Activated CD8-positive, alpha-beta T cell treated with anti-CD3 and anti-CD28 coated beads, Interleukin-2, amount 10 ng/mL, durations not matched to agents 7 days and 5 days (primary cell): ENCODE measurements at regions not wholly inside any gene's neighbourhood (a gene's known extent, or its start where the extent isn't known, plus 50 kb on each side); places are given as distances from the start of the nearest gene placed in this dataset.

Source experiments
- ATAC-seq: fragments of 150-1000 bp; cut with Tn5 transposase; one replicate; pipeline ENCODE4 v1.10.0; 2021; ENCODE audit warnings: moderate library complexity
- CTCF ChIA-PET: fragments of 350-600 bp; sonication (Branson Sonifier 250); formaldehyde crosslinking; loops from one replicate; lab custom pipeline; 2021; ENCODE audit warnings: antibody characterized with exemption; lab: Charles Lee
- POLR2A ChIA-PET: fragments of 350-600 bp; sonication (Branson Sonifier 250); formaldehyde crosslinking; loops from one replicate; lab custom pipeline; 2021; ENCODE audit warnings: antibody characterized with exemption; lab: Charles Lee
- DNase-seq: peaks from one replicate; pipeline ENCODE4 v3.0.0-alpha.2; 2020
- H3K27ac Mint-ChIP-seq: one replicate; pipeline ENCODE4 v1.8.0; 2021; ENCODE audit warnings: mild to moderate bottlenecking, mixed read lengths
- H3K27me3 Mint-ChIP-seq: one replicate; pipeline ENCODE4 v1.8.0; 2021; ENCODE audit warnings: low read depth, mixed read lengths
- H3K36me3 Mint-ChIP-seq: one replicate; pipeline ENCODE4 v1.8.0; 2021; ENCODE audit warnings: low read depth, mixed read lengths
- H3K4me1 Mint-ChIP-seq: one replicate; pipeline ENCODE4 v1.8.0; 2021; ENCODE audit warnings: low read depth, mixed read lengths
- H3K4me3 Mint-ChIP-seq: one replicate; pipeline ENCODE4 v1.8.0; 2021; ENCODE audit warnings: mild to moderate bottlenecking, mixed read lengths
- H3K9me3 Mint-ChIP-seq: one replicate; pipeline ENCODE4 v1.8.0; 2022; ENCODE audit warnings: mixed read lengths; ENCODE audit not compliant: insufficient read depth

DNA sequence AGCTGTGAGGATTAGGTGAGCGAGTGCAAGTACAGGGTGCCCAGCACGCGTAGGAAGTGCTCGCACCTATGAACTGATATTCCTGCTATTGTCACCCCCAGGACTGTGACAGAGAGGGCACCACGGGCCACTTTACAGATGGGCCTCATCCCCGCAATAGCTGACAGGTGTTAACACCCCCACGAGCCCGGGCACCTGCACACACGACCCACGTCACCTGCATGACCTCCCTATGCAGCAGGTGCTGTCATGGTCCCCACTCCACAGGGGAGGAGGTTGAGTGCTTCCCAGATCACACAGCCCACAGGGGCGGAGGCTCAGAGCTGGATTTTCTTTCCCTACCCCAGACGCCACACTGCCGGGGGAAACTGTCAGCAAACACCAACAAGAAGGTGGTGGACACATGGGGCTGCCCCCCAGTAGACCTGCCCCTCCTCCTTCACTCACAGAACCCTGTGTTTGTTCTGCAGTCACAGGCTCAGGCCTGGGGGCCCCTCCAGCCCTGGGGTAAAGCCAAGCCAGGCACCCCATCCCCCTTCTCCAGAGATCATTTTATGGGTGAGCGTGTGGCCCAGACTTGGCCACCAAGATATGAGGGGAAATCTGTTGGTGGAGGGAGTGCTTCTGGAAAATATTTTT is 465.5 kb downstream of the MATN1 start:
- no peaks in the 10 kb centered on the region for H3K4me1 Mint-ChIP-seq
- POLR2A ChIA-PET = no interaction called here

GRCh38 chr1:30257322-30257721 is 466.1 kb downstream of the MATN1 start:
- Mint-ChIP-seq H3K27me3 (peaks cover 13% of the 10 kb centered on the region), H3K4me1 (no peaks in the 10 kb centered on the region), H3K27ac (no peak overlapping the region), H3K36me3 (no peaks in the 10 kb centered on the region), H3K9me3 (no peaks in the 10 kb centered on the region), H3K4me3 (no peak overlapping the region)
- CTCF ChIA-PET = no interaction called here
- ATAC-seq (no peak), DNase-seq (no peak)
- POLR2A ChIA-PET = no interaction called here

More for the DNA sequence above, 465.5 kb downstream of the MATN1 start:
- no peaks in the 10 kb centered on the region for H3K9me3 Mint-ChIP-seq
- no peaks in the 10 kb centered on the region for H3K36me3 Mint-ChIP-seq
- H3K27ac Mint-ChIP-seq = no peak overlapping the region
- peaks cover 13% of the 10 kb centered on the region for H3K27me3 Mint-ChIP-seq
- DNase-seq = no peak
- H3K4me3 Mint-ChIP-seq = no peak overlapping the region
- ATAC-seq = no peak
- CTCF ChIA-PET = no interaction called here

DNA sequence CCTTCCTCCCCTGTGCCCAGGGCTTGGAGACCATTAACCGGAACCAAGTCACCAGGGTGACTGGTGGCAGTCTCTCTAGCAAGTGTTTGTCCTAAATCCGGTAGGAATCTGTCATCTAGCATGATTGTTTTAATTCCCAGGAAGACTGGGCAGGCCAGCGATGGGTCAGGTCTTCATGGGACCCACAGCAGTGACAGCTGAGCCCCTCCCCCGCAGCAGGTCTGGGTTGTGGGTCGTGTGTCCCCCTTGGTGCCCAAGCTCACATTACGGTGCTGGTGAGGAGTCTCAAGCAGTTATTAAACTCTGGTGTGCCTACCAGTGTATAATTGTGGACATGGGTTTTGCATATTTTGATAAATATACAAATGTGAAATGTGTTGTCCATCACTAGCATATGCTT is 466.5 kb downstream of the MATN1 start:
- ChIA-PET CTCF (no interaction called here), POLR2A (no interaction called here)
- Mint-ChIP-seq H3K9me3 (no peaks in the 10 kb centered on the region), H3K27me3 (peaks cover 13% of the 10 kb centered on the region), H3K36me3 (no peaks in the 10 kb centered on the region), H3K4me1 (no peaks in the 10 kb centered on the region), H3K27ac (no peak overlapping the region), H3K4me3 (no peak overlapping the region)
- ATAC-seq (no peak), DNase-seq (no peak)

- POLR2A ChIA-PET = no interaction called here
- H3K4me3 Mint-ChIP-seq = no peak overlapping the region
- CTCF ChIA-PET = no interaction called here
- H3K27me3 Mint-ChIP-seq = peaks cover 13% of the 10 kb centered on the region
- ATAC-seq (no peak), DNase-seq (no peak)
- no peaks in the 10 kb centered on the region for H3K4me1 Mint-ChIP-seq
- no peaks in the 10 kb centered on the region for H3K9me3 Mint-ChIP-seq
- no peaks in the 10 kb centered on the region for H3K36me3 Mint-ChIP-seq
- no peak overlapping the region for H3K27ac Mint-ChIP-seq
These were observed 468.2 kb downstream of the MATN1 start for GRCh38 chr1:30255111-30255724.

GRCh38 chr1:30253807-30254440 is 469.5 kb downstream of the MATN1 start:
- ATAC-seq = no peak
- H3K4me1 Mint-ChIP-seq = no peaks in the 10 kb centered on the region
- no peak overlapping the region for H3K4me3 Mint-ChIP-seq
- ChIA-PET POLR2A (no interaction called here), CTCF (no interaction called here)
- no peaks in the 10 kb centered on the region for H3K36me3 Mint-ChIP-seq
- DNase-seq = no peak
- no peak overlapping the region for H3K27ac Mint-ChIP-seq
- H3K27me3 Mint-ChIP-seq = peaks cover 5% of the 10 kb centered on the region
- H3K9me3 Mint-ChIP-seq = no peaks in the 10 kb centered on the region

DNA sequence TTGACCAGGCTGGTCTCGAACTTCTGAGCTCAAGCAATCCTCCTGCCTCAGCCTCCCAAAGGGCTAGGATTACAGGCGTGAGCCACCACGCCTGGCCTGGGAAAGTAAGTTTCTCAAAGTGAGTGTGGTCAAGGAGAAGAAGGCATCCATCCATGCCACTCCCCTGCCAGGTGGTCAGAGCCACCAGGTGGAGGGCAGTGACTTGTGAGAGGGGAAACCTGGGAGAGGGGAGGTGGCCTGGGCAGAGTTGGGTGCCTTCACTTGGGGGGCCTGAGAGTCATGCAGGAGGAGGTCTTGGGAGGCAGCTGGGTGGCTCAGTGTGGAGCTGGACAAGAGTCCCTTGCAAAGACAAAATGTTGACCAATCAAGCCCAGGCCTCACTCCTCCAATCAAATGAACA is 470.0 kb downstream of the MATN1 start:
- DNase-seq = no peak
- H3K4me1 Mint-ChIP-seq = no peaks in the 10 kb centered on the region
- CTCF ChIA-PET = no interaction called here
- no peaks in the 10 kb centered on the region for H3K9me3 Mint-ChIP-seq
- H3K27me3 Mint-ChIP-seq = no peaks in the 10 kb centered on the region
- POLR2A ChIA-PET = no interaction called here
- no peaks in the 10 kb centered on the region for H3K36me3 Mint-ChIP-seq
- ATAC-seq = no peak
- H3K27ac Mint-ChIP-seq = no peak overlapping the region
- no peak overlapping the region for H3K4me3 Mint-ChIP-seq

GRCh38 chr1:30250984-30251850 is 472.2 kb downstream of the MATN1 start:
- no peak overlapping the region for H3K4me3 Mint-ChIP-seq
- ATAC-seq (no peak), DNase-seq (no peak)
- CTCF ChIA-PET = no interaction called here
- POLR2A ChIA-PET = no interaction called here
- H3K27ac Mint-ChIP-seq = no peak overlapping the region
- no peaks in the 10 kb centered on the region for H3K9me3 Mint-ChIP-seq
- H3K4me1 Mint-ChIP-seq = no peaks in the 10 kb centered on the region
- no peaks in the 10 kb centered on the region for H3K27me3 Mint-ChIP-seq
- H3K36me3 Mint-ChIP-seq = no peaks in the 10 kb centered on the region

GRCh38 chr1:30250338-30250983 is 472.9 kb downstream of the MATN1 start:
- ATAC-seq (no peak), DNase-seq (no peak)
- ChIA-PET CTCF (no interaction called here), POLR2A (no interaction called here)
- no peaks in the 10 kb centered on the region for H3K27me3 Mint-ChIP-seq
- H3K4me1 Mint-ChIP-seq = no peaks in the 10 kb centered on the region
- H3K36me3 Mint-ChIP-seq = no peaks in the 10 kb centered on the region
- H3K9me3 Mint-ChIP-seq = no peaks in the 10 kb centered on the region
- H3K4me3 Mint-ChIP-seq = no peak overlapping the region
- no peak overlapping the region for H3K27ac Mint-ChIP-seq

DNA sequence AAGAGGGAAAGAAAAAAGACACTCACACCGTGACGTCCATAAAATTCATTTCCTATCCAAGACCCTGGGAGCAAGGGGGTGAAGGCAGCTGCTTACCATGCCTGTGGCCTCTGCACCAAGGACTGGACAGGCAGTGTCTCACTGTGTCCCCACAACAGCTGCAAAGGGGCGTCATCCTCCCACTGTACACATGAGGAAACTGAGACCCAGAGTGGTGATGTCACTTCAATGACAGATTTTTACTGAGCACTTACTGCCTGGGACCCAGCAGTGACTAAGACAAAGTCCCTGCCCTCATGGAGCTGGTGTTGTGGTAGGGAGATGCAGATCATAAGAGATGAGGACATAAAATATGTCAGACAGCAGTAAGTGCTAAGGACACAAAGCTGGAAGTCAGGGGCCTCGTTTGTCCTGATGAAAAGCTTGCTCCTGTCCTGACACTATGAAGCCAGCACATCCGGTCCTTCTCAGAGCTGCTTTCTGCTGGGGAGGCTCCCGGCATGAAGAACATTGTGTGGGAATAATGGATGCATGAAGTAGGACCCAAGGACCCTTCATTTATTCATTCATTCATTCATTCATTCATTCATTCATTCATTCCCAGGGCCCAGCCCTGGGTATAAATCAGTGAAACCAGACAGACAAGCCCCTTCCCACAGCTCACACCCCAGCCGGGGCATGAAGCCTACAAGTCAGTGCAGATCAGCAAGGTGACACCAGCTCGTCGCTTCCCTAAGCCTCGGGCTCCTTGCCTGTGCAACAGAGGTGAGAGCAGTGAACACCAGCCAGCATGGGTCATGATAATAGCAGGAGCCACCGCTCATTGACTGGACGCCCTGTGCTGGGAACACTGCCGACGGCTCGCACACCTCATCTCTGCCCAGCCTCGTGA is 473.7 kb downstream of the MATN1 start:
- no peak overlapping the region for H3K27ac Mint-ChIP-seq
- ChIA-PET POLR2A (no interaction called here), CTCF (no interaction called here)
- H3K36me3 Mint-ChIP-seq = no peaks in the 10 kb centered on the region
- ATAC-seq = no peak
- no peaks in the 10 kb centered on the region for H3K27me3 Mint-ChIP-seq
- no peak overlapping the region for H3K4me3 Mint-ChIP-seq
- no peaks in the 10 kb centered on the region for H3K9me3 Mint-ChIP-seq
- H3K4me1 Mint-ChIP-seq = no peaks in the 10 kb centered on the region
- no peak for DNase-seq

DNA sequence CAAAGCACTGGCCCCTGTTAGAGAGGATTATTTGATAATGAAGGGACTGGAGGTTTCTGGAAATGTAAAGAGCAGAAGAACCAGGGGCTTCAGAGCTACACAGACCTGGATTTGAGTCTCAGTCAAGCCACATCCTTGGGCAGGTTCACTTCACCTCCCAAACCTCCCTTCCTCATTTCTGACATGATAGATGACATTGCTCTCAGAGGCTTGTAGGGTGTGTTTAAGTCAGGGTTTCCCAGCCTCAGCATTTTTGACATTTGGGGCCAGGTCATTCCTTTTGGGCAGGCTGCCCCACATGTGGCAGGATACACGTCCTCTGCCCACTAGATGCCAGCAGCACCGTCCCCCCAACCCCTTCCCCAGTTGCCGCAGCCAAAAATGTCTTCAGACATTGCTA is 474.6 kb downstream of the MATN1 start:
- no peak for DNase-seq
- no peaks in the 10 kb centered on the region for H3K36me3 Mint-ChIP-seq
- CTCF ChIA-PET = no interaction called here
- H3K4me3 Mint-ChIP-seq = no peak overlapping the region
- no peaks in the 10 kb centered on the region for H3K4me1 Mint-ChIP-seq
- H3K27ac Mint-ChIP-seq = no peak overlapping the region
- H3K9me3 Mint-ChIP-seq = no peaks in the 10 kb centered on the region
- no peak for ATAC-seq
- POLR2A ChIA-PET = no interaction called here
- H3K27me3 Mint-ChIP-seq = no peaks in the 10 kb centered on the region

DNA sequence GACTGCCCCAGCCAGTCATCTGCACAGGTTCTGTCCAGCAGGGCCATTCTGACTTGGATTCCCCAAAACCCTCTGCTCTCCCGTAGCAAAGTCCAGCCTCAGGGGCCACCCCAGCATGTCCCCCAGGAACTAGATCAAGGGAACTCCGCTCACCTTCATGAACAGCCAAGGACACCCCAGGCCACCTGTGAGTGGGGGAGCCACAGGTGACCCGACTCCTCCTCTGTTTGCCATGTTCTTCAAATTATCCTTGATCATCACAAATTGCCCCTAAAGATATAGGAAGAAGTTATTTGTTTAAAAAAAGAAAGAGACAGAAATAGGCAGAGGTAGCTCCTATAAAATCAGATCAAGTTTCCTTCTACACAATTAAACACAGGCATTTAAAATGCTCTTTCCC is 475.0 kb downstream of the MATN1 start:
- no peak for ATAC-seq
- Mint-ChIP-seq H3K4me3 (no peak overlapping the region), H3K36me3 (no peaks in the 10 kb centered on the region), H3K9me3 (no peaks in the 10 kb centered on the region), H3K4me1 (no peaks in the 10 kb centered on the region), H3K27me3 (no peaks in the 10 kb centered on the region), H3K27ac (no peak overlapping the region)
- POLR2A ChIA-PET = no interaction called here
- CTCF ChIA-PET = no interaction called here
- DNase-seq = no peak
